Mammary epithelial cell (primary cell): ENCODE measurements at regions not wholly inside any gene's neighbourhood (a gene's known extent, or its start where the extent isn't known, plus 50 kb on each side); places are given as distances from the start of the nearest gene placed in this dataset.

Source experiments
- EZH2 ChIP-seq: IDR thresholded peaks from 2 replicates; pipeline ENCODE4 v1.6.1; 2012; ENCODE audit warnings: low read length, inconsistent platforms, borderline replicate concordance
- TF ChIP-seq, protein P1 (sequence below), 2 donors: IDR thresholded peaks in 1 of 2; conservative IDR thresholded peaks in 1 of 2; 2 replicates each; pipeline ENCODE4 v1.5.1; 2011 to 2012; ENCODE audit warnings: inconsistent platforms in 2 of 2, low read length in 2 of 2, mild to moderate bottlenecking in 2 of 2, control low read depth in 1 of 2, low read depth in 1 of 2; ENCODE audit not compliant: insufficient read depth in 1 of 2; ENCODE audit errors: extremely low read depth in 1 of 2

DNA sequence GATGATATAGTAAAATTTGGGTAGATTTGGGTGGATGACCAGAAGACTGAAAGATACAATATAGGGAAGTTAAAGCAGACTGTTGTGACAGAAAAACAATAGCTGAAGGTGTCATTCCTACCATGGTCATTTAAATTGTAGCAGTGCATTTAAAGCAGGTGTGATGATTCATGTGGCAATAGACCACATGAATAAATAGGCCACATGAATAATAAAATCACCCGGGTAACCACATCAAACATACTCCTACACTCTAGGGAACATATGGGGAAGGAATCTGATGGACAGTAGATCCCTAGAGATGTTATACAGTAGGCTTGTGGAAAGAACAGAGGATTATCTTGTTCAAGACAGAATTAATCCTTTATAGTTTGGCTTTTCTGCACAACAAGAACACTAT is 392.6 kb downstream of the SLITRK5 start:
- TF ChIP-seq, protein P1, sequence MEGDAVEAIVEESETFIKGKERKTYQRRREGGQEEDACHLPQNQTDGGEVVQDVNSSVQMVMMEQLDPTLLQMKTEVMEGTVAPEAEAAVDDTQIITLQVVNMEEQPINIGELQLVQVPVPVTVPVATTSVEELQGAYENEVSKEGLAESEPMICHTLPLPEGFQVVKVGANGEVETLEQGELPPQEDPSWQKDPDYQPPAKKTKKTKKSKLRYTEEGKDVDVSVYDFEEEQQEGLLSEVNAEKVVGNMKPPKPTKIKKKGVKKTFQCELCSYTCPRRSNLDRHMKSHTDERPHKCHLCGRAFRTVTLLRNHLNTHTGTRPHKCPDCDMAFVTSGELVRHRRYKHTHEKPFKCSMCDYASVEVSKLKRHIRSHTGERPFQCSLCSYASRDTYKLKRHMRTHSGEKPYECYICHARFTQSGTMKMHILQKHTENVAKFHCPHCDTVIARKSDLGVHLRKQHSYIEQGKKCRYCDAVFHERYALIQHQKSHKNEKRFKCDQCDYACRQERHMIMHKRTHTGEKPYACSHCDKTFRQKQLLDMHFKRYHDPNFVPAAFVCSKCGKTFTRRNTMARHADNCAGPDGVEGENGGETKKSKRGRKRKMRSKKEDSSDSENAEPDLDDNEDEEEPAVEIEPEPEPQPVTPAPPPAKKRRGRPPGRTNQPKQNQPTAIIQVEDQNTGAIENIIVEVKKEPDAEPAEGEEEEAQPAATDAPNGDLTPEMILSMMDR (conservative IDR thresholded peaks at IDR 0.05 in 1 of 2, IDR thresholded peaks at IDR 0.05 in 1 of 2; ENCODE audit: extremely low read depth in 1 of 2, insufficient read depth in 1 of 2, low read depth in 1 of 2, low read length in 2 of 2): no peak
- no peak for TF ChIP-seq EZH2
